Embryonic facial prominence (tissue), 1 donor: ENCODE measurements at regions not wholly inside any gene's neighbourhood (a gene's known extent, or its start where the extent isn't known, plus 50 kb on each side); places are given as distances from the start of the nearest gene placed in this dataset.

Source experiments
- DNase-seq: peaks from one replicate; pipeline ENCODE4 v3.0.0-alpha.2; 2016; ENCODE audit errors: extremely low spot score

DNA sequence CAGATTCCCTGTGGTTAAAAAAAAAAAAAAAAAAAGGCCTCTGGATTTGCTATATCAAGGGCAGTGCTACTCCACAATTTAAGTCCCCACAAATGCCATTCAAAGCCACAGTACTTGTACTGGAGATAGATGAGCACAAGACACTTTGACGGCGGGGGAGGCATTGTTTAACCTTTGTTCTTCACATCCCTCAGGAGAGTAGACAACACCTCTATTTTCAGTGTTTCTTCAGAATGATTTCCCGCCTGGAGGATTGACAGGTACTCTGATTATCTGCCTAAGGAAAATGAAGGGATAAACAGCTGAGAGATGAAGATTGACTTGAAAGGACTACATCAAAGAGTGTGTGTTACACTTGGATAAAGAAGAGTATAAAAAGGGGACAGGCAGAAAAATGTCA lies 58.7 kb downstream of the OTOL1 start:
- no peak for DNase-seq

DNA sequence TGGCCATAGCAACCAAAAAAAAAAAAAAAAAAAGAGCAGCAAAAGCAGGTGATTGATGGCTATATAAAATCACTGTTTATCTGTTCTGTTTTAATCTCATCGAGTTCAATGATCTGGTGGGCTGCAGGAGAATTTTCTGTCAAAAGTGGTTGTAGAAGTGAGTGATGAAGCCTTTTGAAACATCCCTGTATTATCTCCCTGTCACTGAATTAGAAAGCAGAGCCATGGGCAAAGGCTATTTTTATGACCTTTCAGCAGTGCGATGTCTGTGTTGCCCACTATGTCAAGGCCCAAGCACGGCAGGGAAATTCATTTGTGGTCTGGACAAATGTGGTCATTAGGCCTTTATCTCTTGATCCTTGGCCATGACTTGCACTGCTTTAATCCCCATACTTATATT lies 59.9 kb downstream of the OTOL1 start:
- DNase-seq, result no peak

- DNase-seq, result no peak
These were observed 60.3 kb downstream of the OTOL1 start for GRCh38 chr3:161556941-161557340.

DNA sequence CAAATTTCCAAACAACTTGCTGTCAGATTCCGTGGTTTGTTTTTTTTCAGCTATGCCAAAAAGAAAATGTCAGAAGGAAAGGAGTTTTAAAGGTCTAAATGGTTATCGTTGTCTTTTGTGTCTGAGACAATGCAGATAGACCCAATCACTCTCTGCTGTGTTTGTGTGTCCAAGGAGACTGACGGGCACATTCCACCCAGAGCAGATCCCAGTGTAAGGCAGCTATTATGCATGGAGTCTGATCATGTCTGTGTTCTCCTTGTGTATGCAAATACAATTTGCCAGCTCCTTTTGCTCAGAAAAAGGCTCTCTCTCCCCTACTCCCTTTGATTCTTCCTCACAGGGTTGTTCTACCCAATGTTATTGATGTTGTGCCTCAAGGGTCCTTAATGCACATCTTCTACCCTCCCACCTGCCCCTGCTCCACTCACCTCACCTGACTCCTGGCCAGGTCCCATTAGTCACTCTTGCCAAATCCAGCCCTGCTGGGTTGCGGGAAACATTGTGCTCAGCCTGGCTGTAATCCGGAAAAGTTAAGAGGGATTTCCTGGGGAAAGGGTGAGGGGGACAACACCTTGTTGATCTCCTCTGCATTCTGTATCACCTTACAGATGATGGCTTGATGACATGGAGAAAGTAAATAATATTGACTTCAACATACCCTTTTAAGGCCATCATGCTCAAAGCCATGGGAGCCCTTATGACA lies 61.0 kb downstream of the OTOL1 start:
- DNase-seq, result no peak

DNA sequence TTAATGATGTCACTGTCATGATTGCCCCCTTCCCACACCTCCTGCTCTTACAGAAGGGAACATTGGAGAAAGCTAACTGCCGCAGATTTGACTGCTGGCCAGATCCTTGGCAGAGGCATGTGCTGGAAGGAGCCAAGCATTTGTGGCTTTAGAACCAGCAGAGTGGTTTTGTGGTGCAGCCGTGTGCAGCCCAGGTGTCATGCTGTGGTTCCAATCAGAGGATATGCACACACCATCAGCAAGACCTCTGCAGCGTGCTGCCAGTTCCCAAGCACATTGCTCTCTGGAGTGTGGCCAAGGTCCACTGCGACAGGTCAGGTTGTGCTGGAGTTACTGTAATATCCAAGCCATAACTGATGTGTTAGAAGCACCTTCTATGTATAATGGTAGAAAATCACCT lies 61.6 kb downstream of the OTOL1 start:
- DNase-seq, result no peak

DNA sequence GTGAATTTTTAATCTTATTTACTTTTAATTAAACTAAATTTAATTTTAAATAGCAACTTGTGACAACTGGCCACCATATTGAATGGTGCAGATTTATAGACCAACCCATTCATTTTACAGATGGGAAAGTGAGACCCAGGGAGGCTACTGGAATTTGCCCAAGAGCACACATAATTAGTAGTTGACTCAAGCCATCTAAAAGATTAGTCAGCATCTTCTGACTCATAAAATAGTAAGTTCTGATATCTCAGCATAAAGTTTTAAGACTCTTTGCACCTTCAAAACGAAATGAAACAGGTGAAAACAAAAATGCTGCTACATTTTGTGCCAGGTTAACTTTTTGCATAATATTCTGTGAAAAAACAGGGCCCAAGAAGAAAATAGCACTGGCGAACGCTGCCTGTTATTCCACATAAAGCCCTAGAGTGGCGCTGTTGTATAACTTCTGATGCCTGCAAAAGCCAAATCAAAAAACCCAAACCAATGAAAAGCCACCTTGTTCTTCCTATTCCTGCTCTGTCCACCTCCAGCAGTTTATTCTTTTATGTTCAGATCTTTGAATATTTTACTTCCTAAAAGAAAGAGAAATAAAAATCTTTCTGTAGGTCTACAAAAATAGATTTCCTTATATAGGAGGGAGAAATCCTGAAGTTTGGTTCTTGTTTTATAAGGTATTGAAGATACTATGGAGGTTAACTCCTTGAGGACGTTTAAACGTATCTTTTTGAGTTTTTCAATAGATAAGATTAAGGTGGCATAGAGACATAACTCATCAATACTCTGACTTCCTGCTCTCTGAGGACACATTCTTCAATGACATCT lies 62.8 kb downstream of the OTOL1 start:
- peak; percentile 40 for DNase-seq

GRCh38 chr3:161560008-161560637 lies 63.5 kb downstream of the OTOL1 start:
- DNase-seq, result no peak

DNA sequence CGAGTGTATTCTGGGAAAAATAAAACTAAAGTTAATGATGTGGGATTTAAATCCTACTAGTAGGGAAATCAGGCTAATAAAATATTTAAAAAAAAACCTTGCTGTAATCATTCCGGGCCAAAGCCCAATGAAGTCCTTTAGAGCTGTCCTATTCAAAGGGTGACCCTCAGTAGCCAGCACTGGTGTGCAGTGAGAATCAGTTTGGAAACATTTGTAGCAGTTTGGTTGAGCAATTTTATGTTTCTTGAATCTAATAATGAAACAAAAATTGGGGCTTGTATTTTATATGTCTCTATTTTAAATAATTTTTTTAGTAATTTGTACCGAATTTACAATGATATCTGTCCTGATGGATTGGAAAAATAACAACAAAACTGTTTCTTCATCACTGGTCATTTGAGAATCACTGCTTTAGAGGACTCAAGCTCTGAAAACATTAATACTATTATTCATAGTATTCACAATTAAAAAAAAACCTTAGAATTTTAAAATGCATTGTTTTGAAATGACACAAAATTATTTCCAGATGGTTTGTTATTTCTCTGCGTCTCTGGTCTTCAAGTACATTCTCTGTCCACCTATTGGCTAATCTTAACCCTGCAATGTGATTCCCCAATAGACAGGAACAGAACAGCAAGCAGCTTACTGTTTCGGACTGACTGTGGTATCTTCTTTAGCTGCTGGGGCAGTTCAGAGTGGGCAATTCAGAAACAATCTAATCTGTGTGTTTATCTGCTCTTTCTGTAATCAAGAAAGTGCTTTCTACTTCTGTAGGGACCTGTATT lies 71.2 kb downstream of the OTOL1 start:
- DNase-seq, result no peak

DNA sequence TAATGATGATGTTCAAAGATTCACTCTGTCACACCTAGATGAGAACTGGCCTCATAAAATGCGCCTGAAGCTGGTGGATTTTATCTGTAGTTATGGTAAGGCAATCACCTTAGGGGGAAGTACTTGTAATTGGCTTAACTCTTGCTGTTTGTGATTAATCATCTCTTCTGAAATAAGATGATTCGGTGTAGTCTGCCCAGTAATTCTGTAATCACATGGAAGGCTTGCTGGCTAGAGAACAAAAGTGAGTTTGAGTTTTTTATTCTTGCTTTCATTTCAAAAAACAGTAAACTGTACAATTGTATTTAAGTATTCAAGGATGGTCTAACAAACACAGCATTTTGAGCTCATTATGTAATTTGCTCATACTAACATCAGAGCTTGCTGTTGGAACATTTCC lies 72.1 kb downstream of the OTOL1 start:
- DNase-seq, result no peak

DNA sequence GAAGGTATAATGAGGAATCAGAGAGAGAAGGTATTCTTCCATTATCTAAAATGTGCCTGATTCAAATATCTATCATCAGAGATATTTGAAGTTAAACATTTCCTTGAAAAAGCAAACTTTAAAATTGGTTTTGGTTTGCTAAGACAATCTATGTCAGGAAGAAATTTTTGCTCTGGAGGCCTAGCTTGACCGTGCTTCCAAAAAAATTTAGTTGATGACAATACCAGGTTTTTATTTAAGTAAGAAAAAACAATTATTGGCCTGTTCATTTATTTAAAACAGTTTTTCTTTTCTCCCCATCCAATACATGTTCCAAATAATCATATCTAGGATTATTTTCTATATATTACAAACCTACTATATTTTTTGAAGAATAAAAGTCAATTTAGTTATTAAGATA lies 75.3 kb downstream of the OTOL1 start:
- DNase-seq, result no peak

GRCh38 chr3:161573136-161573535 lies 76.5 kb downstream of the OTOL1 start:
- no peak for DNase-seq

DNA sequence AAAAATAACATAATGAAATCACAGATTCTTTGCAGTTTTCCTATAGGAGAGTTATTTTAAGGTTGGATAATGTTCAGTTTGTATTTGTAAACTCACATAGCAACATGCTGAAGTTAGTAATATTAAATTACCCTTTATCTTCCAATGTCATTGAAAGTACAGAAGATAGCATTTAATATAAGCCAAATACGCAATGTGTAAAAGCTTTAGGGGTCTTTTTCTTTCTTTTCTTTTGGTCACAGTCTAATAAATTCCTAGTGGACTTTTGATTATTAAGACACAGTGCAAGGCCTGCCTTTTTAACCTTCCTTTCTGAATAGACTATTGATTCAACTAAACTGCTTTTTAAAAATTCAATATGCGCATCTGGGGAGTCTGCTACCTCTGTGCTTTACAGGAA lies 79.3 kb downstream of the OTOL1 start:
- DNase-seq, result no peak

DNA sequence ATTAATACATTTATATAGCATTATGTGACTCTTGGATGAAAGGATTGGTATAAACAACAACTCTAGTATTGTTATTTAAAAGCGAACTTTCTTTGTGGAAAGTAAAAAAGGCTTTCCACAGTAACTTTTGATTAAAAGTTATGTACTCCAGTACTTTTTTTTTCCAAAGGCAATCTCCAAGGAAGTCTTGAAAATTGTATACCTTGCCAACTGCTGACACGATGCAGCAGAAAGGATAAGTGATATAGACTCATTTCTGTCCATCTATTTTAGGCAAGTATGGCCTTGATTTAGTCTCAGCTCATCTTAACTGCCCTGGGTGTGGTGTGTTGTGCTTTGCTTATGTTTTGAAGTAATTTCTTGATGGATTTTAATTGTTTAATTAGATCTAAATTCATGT lies 79.7 kb downstream of the OTOL1 start:
- DNase-seq, result no peak

DNA sequence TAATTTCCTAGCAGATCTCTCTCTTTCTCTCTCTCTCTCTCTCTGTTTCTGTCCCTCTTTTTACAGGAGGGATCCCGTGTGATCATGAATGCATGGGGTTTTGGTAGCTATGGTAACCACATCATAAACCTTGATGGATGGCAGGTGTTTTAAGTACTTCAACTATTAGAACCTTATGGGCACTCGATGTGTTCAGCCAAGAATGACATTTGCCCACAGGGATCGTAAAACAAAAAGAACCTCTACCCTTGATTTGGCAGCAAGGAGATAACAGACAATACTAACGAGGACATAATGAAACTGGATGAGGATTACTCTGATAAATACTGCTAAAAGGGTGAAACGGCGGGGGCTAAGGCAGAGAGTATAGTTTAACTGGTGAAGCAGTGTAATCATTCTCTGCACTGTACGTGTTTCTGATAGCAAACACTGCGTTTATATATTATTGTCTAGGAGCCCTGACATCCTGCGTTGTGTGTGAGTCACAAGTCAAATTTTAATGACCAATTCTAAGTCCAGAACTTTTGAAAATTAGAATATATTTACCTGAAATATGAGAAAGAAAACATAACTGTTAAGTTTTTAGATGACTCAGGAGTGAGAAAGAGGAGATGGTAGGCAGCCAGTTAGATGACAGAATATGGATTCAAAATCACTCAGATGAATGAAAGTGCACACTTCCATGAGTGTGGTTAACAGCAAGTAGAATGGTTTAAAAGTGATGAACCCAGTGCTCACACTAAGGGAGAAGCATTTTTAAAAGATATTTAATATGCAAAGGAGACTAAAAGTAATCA lies 80.3 kb downstream of the OTOL1 start:
- no peak for DNase-seq

DNA sequence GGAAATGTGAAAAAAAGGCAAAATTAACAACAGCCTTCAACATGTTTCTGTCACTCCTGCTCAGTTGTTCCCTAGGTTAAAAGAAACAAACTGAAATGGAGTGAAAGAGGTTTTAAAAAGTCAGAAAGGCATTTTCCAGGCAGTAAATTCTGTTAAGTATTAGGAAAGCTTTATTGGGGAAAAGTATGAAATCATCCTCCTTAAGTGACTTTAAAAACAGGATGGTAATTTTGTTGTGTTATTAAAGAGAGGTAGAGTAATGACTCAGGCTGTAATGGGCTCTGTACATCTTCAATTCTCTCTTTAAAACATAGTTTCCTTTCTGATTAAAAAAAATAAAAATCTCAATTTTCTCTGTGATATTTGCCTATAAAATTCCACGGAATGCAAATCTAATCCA lies 81.1 kb downstream of the OTOL1 start:
- DNase-seq, result no peak

DNA sequence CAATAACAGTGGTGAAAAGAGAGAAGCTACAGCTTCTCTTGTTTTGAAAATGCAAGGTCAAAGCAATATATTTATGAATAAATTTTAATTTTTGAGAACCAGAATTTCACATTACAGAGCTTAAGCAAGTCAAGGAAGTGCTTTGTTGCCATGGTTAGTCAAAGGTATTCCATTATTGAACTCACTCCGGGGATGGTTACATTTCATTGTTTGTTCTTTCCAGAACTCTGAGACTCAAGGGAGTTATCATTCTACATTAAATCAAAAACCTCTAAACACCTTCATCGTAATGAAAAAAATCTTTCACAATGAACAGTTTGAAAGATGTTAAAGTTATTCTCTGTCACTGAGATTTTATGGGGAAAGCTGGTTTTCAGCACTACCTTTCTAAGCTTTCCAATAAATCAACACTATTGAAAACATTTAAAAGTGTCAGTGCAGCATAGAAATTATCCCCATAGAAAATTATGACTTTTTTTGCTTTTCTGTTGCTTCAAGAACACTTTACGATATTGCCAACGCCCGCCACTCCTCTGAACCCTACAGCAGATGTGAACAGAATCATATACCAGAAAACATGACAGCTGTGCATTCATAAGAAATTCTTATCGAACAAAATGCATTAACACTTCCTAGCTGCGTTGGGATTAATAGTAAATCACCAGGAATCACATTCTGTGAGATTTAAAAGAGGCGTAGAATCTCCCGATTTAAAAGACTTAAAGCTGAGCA lies 83.0 kb downstream of the OTOL1 start:
- DNase-seq, result no peak

- DNase-seq, result no peak
These were observed 89.3 kb downstream of the OTOL1 start for GRCh38 chr3:161585922-161586321.

GRCh38 chr3:161586556-161587235 lies 90.1 kb downstream of the OTOL1 start:
- no peak for DNase-seq

DNA sequence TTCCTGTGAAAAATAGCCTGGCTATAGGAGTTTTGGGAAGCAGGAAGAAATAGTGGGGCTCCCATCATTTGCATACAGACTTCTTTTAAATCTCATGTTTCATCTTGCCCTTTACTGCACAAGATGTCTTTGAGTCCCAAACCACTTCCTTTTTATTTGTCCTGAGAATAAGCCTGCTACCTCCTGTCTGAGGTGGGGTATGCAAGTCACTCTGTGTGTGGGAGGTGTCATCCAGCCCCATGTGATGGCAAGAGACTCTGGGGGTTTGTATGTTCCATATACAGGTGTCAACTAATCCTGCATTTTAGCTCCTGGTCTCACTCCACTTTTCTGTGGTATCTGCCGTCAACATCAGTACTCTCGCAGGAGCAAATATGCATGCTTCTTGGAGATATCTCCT lies 102.0 kb downstream of the OTOL1 start:
- DNase-seq, result no peak

GRCh38 chr3:161599697-161600096 lies 103.1 kb downstream of the OTOL1 start:
- DNase-seq, result no peak
